HG03095 (cell line): ENCODE measurements at regions not wholly inside any gene's neighbourhood (a gene's known extent, or its start where the extent isn't known, plus 50 kb on each side); places are given as distances from the start of the nearest gene placed in this dataset.
A peak's percentile ranks its signal among the peaks of the same experiment; 100 is the strongest.
"Not testable (repeated sequence)": the region's sequence is repeated elsewhere in the genome, so short reads cannot be mapped to it uniquely, and the experiment has no call there.

Experiments
- ATAC-seq: cut with Tn5 transposase; IDR thresholded peaks from one replicate; pipeline ENCODE4 v1.9.1; 2021; ENCODE audit warnings: moderate library complexity; ENCODE audit not compliant: unreplicated experiment

DNA sequence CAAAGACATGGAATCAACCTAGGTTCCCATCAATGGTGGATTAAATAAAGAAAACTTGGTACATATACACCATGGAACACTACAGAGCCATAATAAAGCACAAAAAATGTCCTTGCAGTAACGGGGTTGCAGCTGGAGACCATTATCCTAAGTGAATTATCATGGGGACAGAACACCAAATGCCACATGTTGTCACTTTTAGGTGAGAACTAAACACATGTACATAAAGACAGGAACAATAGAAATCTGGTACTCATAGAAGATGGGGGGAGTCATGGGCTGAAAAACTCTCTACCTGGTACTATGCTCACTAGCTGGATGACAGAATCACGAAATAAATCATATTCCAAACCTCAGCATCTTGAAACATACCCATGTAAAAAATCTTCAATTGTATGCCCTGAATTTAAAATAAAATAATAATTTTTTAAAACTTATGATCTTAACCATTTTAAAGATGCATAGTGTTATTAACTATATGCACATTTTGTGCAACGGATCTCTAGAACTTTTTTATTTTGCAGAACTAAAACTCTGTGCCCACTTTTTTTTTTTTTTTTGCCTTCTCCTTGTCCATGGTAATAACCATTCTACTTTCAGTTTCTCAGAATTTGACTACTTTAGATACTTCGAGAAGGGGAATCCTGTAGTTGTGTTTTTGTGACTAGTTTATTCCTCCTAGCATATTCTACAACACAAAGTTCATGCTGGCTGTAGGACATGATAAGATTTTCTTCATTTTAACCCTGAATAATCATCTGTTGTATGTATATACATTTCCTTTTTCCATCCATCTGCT is 1081.6 kb upstream of the ACO1 start:
- ATAC-seq, result peak; percentile 75

- no peak for ATAC-seq
These were observed 1079.9 kb upstream of the ACO1 start for GRCh38 chr9:31304576-31304975.

- no peak for ATAC-seq
These were observed 1070.2 kb upstream of the ACO1 start for GRCh38 chr9:31314241-31314640.

- no peak for ATAC-seq
These were observed 1063.9 kb upstream of the ACO1 start for GRCh38 chr9:31320494-31320893.

- no peak for ATAC-seq
These were observed 1063.2 kb upstream of the ACO1 start for GRCh38 chr9:31321256-31321655.

GRCh38 chr9:31321686-31322085 is 1062.8 kb upstream of the ACO1 start:
- ATAC-seq, result no peak

DNA sequence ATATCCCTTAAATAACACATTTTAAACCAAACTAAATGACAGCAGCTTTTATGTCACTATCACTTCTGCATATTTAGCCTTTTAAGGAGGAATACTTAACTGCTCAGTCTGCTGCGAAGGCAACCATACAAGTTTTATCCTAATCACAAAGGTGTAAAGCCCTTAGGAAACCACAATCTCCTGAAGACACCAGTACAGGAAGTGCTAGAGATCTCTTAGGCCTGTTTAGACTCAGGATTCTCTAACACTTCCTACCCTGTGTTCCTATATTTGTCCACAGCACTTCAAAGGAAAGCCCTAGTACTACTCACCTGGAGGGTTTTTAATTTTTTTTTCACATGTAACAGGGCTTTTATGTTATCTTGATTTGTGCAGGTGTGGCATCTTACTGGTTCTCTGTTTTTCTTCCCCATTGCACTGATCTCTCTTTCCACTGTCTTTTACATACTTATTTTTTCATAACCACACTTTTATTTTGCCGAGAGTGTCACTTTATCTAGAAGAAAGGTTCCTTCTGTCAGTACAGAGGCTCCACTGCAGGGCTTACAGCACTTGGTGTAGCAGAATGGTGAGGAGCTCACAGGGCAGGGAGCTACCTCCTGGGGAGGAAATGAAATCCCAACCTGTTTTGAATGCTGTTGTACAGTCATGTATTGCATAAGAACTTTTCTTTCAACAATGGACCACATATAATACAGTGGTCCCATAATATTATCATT is 1060.6 kb upstream of the ACO1 start:
- ATAC-seq, result no peak

- ATAC-seq, result no peak
These were observed 1058.7 kb upstream of the ACO1 start for GRCh38 chr9:31325778-31326177.

GRCh38 chr9:31326883-31327282 is 1057.6 kb upstream of the ACO1 start:
- ATAC-seq, result not testable (repeated sequence)

GRCh38 chr9:31334837-31335528 is 1049.5 kb upstream of the ACO1 start:
- ATAC-seq, result no peak

GRCh38 chr9:31335529-31336234 is 1048.8 kb upstream of the ACO1 start:
- no peak for ATAC-seq

DNA sequence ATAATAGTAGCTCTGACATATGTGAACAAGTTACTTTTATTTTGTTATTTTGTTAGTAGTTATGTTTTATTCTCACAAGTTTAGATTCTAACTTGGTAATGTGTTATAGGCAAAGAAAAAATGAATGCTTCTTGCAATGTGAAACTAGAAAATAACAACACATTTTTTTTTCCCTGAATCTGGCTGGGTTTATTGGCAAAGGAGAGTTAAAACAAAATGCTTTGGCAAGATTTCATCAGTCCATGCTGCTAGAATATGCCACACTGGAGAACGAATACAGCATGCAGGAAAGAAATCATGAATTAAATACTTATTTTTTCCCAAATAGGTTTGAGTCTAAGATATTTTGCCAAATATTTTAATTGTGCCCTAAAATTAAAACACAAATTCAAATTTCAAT is 1048.1 kb upstream of the ACO1 start:
- ATAC-seq, result no peak

DNA sequence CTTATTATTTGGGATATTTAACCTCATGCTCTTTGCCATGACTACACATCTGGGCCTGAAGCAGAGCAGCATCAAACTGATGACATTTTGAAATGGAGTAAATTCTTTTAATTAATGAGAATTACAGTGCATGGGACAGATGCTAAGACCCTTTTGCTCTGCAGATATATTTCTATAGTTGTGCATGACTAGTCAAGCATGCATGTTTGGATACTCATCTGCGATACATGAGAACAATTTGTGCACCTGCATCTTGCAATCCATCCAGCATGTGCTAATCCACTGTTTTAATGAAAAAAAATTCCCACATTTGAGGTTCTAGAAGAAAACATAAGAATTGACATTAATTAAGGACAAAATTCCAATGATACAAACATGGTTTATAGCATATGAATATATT is 1047.6 kb upstream of the ACO1 start:
- ATAC-seq, result no peak

GRCh38 chr9:31347082-31347617 is 1037.3 kb upstream of the ACO1 start:
- peak; percentile 100 for ATAC-seq

- ATAC-seq, result no peak
These were observed 1029.1 kb upstream of the ACO1 start for GRCh38 chr9:31355159-31355882.

- no peak for ATAC-seq
These were observed 1028.5 kb upstream of the ACO1 start for GRCh38 chr9:31355965-31356364.

GRCh38 chr9:31359071-31359470 is 1025.4 kb upstream of the ACO1 start:
- no peak for ATAC-seq

- no peak for ATAC-seq
These were observed 1020.3 kb upstream of the ACO1 start for GRCh38 chr9:31364171-31364570.

DNA sequence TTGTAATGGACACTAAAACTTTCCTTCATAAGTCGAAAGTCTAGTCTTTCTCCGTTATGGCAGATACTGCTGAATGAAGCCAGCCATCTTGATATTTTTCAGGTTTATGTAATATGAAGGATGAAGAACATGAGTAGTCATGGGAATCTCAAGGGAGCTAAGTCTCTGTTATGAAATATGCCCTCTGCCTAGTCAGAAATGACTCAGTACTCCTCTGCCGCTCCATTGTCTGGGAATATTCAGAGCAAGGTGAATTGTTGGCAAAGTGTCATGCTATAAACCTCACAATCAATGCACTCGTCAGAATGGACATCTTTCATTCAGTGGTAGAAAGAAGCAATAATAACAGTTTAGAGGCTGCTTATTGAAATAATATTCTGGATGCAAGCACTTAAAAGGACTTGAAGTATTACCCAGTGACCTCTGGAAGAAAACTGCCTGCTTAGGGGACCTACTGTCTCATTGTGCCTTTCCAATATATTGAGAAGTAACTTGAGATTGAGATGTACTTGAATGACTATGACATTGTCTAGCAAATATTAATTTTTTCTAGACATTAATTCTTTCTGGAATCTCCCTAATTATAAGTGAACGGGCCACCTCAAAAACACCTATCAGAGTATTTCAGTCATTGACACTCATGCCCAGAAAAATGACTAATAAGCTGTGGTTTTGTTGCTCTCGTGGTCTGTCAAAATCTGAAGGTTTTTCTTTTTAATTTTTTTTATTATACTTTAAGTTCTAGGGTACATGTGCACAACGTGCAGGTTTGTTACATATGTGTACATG is 1011.5 kb upstream of the ACO1 start:
- no peak for ATAC-seq
